ENCODE measurements at regions not wholly inside any gene's neighbourhood (a gene's known extent, or its start where the extent isn't known, plus 50 kb on each side); places are given as distances from the start of the nearest gene placed in this dataset.

DNA sequence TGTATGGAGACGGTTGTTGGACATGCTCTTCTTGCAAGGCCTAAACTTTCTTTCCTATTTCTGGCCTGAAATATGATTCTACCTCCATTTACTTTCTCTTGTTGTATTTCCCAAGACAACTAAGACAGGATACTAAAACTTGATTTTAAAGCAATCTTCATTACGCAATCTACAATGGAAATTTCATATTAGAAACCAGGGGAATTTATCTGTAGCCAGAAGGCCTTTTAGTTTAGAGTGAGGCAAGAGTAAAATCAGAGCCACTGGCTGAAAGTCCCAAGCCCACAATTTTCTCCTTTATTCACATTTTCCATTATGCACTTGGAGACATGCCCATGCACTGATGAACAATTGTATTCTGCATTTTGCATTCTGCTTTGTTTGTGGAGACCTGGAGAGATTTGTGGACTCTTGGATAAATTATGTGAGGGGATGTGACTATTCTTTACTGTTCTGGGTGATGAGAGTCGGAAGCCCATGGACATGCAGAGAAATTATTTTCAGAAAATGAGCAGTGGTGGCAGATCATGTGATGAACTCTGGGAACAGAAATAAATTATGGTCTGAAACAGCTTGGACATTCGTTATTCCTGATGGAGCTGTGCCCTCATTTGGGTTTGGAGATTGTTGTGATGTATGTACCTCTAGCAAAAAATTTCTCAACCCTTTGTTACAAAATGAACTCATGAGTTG is 336.8 kb downstream of the SEC16B start:
- peak; percentile 9 for DNase-seq

DNA sequence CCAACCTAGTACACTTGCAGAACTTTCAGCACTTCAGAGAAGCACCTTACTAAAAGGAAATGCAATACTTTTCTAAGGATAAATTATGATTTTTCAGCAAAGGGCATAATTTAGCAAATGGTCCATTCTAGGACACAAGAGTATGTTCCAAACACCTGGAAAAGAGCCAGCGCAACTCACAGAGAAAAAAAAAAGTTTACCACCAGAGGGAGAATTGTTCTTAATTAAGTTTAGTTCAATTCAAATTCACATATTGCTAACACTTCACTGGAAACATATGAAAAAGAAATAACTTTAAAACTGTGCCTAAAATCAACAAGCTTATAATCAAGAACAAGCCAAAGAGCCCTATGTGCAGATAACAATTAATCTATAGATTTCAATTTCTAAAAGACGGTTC is 338.1 kb downstream of the SEC16B start:
- no peak for DNase-seq

DNA sequence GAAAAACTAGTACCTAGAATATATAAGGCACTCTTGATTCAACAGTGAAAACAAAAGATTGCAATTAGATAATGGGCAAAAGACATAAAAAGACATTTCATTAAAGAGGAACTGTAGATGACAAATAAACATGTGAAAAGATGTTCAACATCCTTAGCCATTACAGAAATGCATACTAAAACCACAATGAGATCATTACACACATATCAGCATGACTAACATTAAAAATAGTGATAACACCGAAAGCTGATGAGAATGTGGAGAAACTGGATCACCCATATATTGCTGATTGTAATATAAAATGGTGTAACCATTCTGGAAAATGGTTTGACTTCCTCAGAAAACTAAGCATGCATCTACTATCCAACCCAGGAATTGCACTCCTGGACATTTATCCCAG is 340.3 kb downstream of the SEC16B start:
- DNase-seq = no peak

DNA sequence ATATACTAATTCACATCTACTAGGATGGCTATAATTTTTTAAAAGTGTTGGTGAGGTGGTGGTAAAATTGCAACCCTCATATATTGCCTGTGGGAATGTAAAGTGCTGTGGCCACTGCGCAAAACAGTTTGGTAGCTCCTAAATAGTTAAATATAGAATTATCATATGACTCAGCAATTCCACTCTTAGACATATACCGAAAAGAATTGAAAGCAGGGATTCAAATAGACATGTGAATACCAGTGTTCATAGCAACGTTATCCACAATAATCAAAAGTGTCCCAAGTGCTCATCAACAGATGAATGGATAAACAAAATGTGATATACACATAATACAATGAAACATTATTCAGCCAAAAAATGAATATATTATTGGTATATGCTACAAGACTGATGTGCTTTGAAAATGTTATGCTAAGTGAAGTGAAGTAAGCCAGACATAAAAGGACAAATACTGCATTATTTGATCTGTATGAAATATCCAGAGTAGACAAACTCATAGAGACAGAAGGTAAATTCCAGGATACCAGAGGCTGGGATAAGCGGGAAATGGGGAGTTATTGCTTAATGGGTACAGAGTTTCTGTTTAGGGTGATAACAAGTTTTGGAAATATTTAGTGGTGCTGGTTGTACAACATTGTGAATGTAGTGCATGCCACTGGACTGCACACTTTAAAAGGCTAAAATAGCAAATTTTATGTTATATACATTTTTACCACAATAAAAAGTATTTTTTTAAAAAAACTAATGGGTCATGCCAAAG is 342.5 kb downstream of the SEC16B start:
- no peak for DNase-seq

DNA sequence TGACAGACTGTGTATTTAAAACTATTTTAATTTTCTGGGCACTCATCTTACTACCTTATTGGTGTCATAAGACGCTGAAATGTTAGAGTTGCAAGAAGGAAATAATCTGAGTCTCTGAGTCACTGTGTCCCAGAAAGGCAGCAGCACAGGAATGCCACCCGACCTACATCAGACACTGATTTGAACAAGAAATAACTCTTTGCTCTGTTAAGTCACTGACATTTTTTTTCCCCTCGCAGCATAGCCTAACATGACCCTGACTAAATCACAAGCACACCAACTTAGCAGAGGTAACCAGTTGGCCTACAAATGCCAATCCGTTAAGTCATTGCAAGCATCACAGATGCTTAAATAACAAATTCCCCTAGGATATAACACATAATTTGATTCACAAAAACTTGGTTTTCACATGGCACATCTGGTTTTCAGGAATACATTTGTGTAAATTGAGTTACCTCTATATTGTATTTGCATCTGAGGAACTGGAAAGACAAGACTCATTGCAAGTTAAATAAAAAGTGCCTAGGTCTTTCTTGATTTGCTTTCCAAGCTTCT is 349.1 kb downstream of the SEC16B start:
- no peak for DNase-seq

DNA sequence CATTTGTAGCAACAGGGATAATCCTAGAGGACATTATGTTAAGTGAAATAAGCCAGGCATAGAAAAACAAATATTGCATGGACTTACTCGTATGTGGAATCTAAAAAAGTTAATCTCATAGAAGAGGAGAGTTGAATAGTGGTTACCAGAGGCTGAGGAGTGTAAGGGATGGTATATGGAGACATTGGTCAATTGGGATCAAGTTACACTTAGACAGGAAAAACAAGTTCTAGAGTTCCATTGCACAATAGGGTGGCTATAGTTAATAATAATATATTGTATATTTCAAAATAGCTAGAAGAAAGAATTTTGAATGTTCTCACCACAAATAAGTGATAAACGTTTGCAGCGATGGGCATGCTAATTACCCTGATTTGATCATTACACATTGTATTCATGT is 354.6 kb downstream of the SEC16B start:
- no peak for DNase-seq

DNA sequence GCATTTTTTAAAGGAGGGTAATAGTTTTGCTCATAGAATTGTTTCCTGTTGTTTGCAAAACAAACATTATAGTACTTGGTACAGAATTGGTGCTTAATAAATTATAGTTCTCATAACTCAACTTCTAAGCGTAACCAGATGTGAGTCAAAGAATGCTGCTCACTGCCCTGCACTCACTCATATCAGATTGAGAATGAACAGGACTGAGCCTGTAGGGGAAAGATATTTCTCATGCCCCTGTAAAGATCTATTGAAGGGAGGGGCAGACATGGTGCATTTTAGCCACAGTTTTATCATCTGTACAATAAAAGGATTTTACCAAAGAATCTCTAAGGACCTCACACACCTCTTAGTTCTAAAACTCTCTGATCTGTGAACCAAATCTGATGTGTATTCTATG is 358.5 kb downstream of the SEC16B start:
- no peak for DNase-seq

DNA sequence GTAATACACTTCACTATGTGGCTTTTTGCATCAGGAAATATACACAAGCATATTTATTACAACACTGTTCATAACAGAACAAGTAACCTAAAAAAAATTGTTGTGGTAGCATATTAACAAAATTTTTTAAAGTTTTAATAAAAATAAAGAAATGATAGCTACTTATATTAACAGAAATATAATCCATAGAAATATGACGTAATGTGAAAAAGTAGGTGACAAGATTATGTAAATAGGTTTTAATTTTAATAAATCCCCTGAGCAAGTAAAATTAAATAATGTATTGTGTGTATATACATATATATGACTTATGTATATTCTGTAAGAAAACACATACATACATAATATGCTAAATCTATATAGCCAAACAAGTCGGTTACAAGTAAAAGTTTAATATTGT is 359.9 kb downstream of the SEC16B start:
- no peak for DNase-seq

DNA sequence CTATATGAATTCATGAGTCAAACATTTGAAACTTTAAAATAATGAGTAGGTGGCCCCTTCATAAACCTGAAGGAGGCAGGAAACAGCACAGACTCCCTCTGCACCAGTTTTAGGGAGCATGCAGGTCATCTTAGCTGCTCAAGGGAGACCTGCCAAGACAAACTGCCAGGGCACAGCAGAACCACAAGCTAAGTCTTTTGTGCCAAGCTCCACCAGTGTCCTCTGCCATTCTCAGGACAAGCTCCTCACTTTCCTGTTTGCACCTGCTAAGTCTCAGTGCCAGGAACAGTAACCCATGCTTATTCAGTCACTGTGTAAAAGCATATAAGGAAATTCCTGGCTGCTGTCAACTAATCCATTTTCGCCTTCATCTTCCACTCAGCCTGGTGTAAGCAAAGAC is 368.9 kb downstream of the SEC16B start:
- no peak for DNase-seq

DNA sequence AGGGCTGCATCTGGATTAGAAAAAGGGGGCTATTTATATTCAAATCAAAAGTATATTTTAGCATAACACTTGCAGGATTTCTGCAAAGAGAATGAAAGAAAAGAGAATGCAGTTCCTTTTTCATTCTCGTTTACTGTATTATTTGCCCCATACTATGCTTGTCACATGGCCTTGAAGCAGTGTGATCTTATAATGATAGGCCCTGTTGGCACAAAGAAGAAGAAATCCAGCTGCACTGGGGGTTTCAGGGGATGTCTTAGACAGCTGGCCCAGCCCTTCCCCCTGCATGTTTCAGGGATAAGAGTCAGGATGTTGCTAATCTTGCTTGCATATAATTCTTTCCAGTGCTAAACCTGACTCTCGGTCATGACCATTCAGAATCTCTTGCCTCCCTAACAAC is 369.5 kb downstream of the SEC16B start:
- no peak for DNase-seq

DNA sequence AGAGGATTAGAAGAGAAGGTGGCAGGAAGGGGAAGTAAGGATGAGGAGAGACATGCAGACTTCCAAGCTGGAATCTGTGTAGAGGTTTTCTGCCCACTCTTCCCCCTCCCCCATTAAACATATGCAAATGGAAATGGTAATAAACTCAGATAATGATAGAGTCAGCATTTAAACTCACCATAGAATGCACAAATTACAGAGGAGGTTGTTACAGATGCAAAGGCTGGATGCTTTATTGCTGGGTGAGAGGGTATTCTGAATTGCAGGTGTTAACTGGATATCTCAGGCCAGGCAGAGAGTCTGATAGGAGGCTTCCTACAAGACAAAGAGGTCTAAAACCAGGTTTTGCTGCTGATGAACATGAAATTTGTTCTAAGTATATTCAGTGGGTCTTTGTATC is 372.5 kb downstream of the SEC16B start:
- DNase-seq = no peak

DNA sequence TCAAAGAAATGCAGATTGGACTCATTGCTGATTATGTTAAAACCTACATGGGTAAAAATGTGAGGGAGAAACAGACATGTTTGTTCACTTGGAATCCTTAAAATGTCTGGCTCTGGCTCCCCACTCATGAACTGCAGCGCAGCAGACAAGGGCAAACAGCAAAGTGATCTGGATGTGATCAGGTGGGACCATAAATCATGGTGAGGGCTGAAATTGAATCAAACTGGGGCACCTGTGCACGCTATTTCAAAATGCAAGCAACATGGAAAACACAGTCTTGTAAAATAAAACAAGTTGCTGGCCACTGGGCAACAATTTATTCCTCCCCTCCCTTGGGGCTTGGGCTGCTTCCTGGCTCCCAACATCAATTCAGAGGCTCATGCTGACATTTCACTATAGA is 373.4 kb downstream of the SEC16B start:
- DNase-seq = no peak

DNA sequence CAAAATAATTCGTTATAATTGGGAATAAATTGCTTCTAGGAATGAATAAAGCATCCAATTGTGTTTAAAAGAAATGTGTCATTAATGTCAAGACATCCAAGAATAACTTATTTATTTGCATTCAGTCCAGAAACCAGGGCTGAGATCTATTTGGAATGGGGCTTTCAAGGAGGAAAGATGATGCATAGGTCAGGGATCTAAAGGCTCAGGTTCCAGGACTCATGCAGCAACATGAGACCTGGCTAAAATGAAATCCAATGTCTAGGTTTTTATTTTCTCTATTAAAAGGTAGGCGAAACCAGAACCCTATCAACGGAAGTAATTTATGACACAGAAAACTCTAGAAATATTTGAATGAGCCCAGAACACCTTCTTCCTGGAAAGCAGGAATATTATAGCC is 376.8 kb downstream of the SEC16B start:
- DNase-seq = no peak

DNA sequence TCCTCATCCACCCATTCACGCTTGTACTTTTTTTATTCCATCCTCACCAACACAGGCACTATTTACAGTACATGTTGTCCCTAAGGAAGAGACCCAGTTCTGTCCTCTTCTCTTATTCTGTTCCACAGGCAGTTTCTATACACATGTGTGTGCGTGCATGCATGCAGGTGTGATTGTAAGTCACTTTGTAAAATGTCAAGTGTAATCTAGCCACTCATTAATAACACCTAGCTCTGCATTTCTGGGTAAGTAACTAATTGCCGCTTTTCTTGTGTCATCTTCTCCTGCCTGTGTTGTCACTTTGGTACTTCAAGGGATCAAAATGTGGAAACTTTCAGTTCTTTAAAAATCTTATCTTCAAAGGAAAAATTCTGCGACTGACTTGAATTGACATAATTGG is 377.2 kb downstream of the SEC16B start:
- DNase-seq = no peak

DNA sequence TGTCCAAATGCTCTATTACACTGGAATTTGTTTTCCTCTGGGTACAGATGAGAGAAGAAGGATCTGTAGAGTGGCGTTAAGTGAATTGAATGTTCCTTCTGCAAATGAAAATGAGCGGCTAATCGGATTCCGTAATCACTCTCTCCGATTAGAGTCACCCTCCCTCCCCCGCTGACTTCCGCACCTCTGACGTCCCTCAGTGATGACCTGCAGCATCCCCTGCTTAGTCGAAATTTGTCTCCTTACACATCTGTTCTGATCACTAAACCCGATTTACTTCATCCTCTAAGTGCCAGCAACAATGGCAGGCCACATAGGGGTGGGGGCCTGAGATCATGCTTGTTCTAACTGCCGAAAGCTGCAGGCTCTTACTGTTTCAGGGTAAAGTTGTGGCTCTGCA is 378.7 kb downstream of the SEC16B start:
- no peak for DNase-seq

DNA sequence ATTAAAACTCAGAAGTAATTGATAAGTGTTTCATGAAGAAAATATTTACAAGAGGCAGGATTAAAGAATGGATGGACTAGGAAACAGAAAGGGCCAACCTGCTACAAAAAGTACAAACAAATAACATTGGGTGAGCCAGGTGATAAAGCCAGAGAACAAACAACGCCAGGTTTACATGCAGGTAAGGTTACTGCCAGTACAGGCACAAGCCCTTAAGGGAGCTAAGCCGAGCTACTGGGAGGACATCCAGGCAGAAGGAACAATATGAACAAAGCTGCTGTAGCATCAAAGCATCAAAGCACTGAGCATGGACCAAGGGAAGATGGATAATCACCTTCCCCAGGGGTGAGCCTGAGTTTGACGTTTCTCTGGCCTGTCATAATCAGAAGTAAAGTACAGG is 380.7 kb downstream of the SEC16B start:
- peak; percentile 4 for DNase-seq

DNA sequence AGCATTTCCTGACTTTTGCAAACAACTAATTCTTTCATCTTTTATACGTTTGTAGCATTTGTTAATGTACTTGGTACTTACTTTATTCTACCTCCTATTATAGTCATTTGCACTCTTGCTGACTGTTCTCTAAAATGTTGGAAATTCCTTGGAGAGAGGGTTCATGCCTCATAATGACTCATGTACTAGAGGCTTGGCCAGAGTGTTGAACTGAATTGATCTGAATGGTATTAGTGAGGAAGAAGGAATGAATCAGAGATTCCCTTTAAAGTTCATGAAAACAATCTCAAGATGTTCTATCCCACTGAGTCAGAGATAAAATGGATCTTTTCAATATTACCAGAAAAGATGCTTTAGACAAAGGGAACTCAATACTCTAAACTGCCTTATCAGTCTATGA is 383.4 kb downstream of the SEC16B start:
- no peak for DNase-seq

DNA sequence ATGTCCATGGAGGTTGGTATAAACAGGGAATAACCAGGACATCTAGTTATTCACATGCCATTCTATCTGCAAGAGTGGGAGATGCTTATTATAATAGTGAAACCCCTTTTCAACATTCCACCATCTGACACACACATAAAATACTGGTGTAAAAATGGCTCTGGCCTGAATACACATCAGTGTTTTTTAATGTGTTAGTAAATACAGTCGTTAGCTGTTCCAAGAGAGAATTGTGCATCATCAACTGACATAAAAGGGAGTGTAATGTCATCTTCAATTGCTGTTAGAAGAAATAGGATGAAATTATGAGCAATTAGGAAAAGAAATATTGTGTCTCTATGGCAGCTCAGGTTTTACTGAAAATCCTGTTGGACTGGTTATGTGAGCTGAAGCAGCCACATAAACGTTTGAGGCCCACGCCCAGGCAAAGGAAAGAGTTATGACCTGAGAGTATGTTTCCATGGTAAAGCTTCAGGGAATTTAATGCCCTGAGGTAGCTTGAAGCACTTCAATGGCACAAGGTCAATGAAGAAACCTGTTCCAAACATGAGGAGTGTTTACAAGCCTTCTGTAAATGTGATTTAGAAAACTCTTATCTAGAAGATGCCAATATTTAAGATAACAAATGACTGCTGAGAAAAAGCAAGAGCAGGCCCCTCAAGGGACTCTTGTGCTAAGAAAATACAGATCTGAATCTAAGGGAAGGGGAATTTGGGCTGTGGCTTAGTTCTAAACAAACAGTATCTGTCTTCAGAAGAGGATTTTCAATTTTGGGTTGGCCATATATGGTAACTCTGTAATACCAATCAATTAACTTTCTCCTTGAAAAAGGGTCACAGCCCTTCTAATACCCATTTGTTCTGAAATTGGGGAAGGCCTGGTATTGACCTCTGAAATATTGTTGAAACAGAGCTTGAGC is 384.3 kb downstream of the SEC16B start:
- peak; percentile 58 for DNase-seq

DNA sequence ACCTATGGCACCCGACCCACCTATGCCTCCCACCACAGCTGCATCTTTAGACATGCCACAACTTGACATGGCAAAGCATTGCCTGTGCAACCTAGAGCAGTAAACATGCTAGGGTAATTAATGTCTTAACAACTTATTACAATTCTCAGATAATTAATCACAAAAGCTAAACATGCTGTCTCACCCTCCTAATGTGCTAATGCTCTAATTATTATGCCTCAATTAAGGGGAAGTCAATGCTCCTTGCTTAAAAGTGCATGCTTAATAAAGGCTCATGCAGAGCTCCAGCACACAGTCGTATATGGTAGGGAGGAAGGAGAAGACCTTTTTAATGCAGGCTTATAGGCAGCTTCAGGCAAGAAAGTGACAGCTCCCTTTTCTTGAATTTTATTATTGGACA is 396.0 kb downstream of the SEC16B start:
- no peak for DNase-seq

DNA sequence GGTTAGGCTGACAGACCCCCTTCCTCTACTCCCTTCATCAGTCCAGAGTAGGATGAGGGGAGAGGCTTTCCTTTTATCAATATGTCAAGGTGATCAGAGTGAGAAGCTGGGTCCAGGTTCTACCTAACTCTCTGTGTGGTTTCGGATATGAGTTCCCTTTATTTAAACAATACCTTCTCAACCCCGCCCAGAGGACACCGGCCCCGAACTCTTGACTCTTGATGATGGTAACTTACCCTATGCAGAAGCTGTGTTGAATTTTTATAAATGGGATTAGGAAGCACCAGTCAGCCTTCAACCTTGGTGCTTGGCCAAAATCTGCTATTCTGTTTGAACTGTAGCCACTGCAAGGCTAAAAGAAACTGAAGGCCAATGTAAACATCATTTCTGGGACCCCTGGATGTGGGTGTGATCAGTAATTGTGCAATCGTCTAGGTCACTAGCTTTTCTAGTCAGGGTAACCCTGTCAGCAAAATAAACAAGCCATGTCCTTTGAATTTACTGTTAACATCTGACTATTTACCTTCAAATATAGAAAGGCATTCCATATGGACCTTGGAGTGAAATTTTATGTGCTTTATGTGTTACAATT is 398.3 kb downstream of the SEC16B start:
- peak; percentile 2 for DNase-seq

DNA sequence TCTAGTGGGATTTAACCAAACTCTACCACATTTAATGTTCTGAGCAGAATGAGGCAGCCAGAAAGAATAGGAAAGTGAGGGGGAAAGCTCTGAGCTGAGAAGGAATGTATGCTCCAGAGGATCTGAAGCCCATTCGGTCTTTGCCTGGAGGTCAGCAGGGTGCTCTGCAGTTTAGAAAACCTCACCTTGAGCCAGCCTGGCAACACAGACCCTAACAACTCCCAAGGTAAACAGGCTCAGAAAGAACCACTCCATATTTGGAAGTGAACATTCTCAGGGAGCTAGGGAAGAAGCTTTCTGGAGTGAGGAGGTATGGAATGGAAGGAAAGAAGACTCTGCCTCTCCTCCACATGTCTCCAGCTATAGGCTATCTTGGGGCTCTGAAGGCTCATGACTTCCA is 398.8 kb downstream of the SEC16B start:
- no peak for DNase-seq

DNA sequence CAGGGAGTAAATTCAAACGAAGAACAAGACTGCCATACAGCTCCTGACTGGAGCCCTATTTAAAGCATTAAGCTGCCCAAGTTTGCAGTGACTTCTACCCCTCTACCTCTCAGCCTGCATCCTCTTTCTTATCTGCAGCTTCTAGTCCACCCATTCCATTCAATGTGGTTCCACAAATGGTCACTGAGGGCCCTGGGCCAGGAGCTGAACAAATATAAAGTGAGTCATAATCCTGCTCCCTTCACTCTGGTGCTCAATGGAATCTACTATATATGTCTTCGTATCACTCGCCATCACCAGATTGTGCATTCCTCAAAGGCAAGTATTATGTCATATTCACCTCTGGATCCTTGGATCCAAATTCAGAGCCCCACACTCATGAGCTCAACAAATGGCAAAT is 398.7 kb downstream of the BRINP2 start:
- DNase-seq = no peak

DNA sequence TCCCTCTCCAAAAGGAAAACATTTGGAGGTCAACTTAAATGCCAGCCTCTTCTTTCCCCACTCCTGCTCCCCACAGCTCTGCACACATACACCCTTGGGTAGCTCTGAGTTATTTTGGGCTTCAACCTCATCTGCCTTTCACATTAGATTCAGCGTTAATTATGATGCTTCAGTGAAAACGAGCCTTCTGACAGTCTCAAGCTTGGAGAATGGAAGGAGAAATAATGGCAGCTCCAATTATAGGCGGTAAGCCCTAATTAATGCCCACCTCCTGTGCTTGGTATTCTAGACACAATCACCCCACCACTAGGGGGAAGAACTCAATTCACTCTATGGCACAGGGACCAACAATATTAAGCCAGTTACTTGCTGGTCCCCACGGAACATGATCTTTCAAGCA is 397.9 kb downstream of the BRINP2 start:
- DNase-seq = peak; percentile 24

Measured in COR-L47 (cell line).